Inflammatory macrophage (primary cell): ENCODE measurements at regions not wholly inside any gene's neighbourhood (a gene's known extent, or its start where the extent isn't known, plus 50 kb on each side); places are given as distances from the start of the nearest gene placed in this dataset.

ENCODE experiments used
- DNase-seq, 2 donors: peaks; one replicate each; pipeline ENCODE4 v3.0.0-alpha.2; 2020 to 2022

- DNase-seq: no peak
These were observed 871.4 kb upstream of the KLHL29 start for GRCh38 chr2:22513563-22513962.

GRCh38 chr2:22517141-22517540 is 867.8 kb upstream of the KLHL29 start:
- no peak for DNase-seq

DNA sequence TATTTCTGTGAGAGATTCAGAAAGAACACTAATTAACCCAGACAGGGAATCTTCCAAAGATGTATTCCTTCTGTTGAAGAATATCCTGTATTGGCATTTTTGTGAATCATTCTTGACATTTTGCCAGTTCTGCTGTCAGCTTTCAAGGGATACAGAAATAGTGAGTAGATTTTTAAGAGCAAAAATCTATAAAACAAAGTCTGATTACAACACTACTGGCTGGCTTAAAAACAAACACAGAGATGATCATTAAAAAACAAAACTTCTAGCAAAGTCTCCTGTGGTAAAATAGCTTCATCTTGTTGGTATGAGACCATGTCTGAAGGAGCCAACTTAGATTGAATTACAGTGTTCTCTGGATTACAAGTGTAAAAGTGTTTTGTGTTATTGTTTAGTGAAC is 866.3 kb upstream of the KLHL29 start:
- DNase-seq: no peak

DNA sequence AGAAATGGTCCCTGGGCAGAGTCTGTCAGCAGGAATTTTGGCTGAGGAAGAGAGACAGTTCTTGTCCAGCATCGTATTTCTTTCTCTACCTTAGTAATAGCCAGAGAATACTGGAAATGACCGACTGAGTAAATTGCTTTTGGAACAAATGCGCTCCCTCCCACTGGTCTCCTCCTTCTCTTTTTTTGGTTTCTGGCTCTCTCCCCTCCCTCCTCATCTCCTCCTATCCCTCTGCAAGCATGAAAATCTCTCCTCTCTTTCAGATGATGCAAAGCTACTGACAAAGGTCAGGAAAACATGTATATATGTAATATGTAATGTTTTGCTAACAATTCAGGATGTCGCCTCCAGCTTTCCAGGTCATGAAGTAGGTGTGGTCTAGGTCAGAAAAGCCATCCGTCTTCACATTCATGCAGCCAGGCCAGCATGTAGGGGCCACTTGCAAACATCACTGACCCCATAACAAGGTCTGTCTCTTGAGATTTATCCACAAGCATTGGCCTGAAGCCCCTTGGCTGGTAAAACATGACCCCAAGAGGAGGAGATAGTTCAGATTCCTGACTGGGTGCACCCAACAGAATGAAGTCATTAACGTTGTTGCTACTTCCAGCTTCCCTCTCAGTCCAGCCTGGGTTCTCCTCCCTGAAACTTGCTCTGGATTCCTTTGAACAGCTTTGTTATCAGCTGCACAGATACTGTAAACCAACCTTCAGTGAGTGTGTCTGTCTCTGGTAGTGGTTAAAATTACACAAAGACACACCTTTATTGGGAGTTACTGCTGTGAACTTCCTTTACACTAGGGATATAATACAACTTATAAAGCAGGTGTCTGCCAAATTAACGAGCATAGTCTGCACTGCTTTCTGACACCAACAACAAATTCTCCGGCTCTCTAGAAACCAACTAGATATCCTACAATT is 864.4 kb upstream of the KLHL29 start:
- DNase-seq: no peak

- DNase-seq: no peak
These were observed 863.4 kb upstream of the KLHL29 start for GRCh38 chr2:22521620-22522019.

- no peak for DNase-seq
These were observed 859.3 kb upstream of the KLHL29 start for GRCh38 chr2:22525681-22526080.

- no peak for DNase-seq
These were observed 854.8 kb upstream of the KLHL29 start for GRCh38 chr2:22530131-22530530.

- DNase-seq: no peak
These were observed 848.8 kb upstream of the KLHL29 start for GRCh38 chr2:22536133-22536532.

GRCh38 chr2:22554453-22554852 is 830.5 kb upstream of the KLHL29 start:
- no peak for DNase-seq

GRCh38 chr2:22557406-22557805 is 827.6 kb upstream of the KLHL29 start:
- no peak for DNase-seq

DNA sequence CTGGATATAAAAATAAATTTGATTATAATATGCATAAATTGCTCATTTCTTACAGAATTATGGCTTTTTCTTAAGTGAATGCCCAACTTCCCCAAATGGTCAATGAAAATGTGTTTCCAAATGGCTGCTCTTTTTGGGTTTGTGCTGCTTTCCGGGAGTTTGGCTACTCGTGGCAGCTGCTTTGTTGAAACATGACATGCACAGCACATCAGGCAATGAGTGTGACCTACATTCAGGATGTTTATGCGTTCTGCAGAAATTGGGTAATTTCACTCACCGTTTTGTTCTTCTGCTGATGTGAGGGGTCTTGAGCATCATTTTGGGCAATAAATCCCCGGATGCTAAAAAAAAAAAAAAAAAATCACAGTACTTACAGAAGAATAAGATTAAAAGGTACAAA is 825.0 kb upstream of the KLHL29 start:
- no peak for DNase-seq

GRCh38 chr2:22579341-22579740 is 805.6 kb upstream of the KLHL29 start:
- DNase-seq: no peak

DNA sequence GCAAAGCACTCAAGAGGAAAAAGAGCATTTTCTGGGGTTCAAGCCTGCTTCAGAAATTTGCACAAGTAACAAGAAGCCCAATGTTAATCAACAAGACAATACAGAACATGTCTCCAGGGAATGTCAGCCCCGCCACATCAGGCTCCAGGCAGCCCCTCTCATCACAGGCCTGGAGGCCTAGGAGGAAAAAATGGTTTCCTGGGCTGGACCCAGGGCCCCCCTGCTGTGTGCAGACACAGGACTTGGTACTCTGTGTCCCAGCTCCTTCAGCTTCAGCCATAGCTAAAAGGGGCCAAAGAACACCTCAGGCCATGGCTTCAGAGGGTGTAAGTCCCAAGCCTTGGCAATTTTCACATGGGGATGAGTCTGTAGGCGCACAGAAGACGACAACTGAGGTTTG is 802.9 kb upstream of the KLHL29 start:
- DNase-seq: no peak

DNA sequence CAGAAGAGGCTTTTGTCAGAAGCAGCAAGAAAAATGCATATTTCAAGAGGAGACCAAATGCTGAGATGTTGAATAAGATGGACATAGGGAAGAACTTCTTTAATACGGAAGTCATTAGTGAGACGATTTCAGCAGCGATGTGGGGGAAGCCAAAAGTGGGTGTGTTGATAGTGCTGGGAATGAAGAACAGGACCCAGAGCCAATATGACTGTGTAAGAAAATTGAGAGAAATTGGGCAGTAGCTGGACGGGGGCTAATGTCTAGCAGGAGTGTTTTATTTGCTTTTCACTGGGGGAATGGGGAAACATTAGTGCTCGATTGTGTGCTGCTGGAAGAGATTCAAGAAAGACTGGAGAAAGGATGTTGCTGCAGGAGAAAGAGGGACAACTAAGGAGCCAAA is 788.7 kb upstream of the KLHL29 start:
- no peak for DNase-seq

DNA sequence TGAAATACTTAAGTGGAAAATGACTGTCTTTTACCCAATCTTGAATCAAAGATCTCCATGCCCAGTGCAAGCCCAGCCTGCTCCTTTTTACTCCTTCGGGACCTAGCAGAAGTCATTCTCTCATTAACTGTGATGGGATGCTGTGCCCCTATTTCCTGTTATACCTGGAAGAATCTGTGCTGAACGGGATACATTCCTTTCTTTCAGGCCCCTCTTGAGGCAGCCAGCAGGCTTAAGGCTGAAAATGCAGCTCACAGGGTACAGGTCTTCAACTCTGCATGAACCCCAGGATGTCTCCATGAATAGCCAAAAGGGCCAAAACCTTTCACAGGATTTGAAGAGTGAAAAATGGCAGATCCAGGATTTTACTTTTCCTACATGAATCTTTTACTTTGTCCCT is 784.8 kb upstream of the KLHL29 start:
- DNase-seq: no peak

DNA sequence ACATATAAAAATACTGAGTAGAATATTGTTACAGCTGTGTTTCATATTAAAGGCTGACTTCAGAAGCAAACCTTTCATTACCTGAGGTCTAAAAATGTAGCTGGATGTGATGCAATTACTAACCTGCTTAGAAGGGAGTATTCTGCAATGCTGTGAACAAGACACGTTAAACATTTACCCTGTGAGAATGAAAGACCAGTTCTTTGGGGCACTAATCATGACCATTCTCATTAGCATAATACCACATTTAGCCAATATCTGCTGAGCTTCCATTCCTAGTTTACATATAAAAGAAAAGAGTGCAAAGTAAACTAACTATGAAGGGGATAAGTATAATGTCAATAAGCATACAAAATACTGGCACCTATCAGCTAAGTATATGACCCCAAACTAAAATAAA is 784.0 kb upstream of the KLHL29 start:
- DNase-seq: no peak

DNA sequence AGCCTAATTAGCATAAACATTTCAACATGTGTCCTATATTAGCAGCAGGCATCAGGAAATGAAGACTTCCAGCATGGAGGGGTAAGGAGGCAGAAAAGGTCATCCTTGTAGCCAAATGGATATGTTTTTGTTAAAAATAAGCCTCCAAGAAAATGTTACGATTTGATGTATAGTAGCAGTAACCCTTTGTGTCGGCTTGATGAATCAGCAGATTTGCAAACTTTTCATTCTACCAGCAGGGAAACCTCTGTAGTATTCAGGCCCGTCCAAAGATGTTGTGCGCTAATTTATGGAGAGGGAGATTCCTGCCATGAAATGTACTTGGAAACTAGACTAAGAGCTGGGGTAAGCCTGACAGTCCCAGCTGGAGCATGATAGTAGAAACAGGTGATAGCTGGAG is 780.8 kb upstream of the KLHL29 start:
- DNase-seq: no peak

DNA sequence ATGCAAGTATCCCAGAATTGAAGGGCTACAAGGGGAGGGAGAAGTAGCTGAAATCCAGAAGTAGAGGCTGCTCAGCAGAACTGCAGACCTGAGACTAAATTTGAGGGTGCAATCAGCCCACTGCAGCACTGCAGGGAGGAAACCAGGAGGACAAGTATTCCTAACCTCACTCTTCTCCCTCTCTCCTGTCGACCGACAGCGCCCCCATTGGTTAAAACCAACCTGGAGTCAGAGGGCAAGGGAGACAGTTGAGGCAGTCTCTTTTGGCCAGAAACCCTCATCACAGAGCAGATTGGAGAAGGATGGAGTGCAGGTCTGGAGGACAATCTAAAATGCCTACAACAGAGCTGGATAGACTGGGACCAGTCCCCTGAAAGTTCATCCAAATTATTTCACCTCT is 768.9 kb upstream of the KLHL29 start:
- DNase-seq: no peak

- DNase-seq: no peak
These were observed 761.4 kb upstream of the KLHL29 start for GRCh38 chr2:22623620-22624019.

DNA sequence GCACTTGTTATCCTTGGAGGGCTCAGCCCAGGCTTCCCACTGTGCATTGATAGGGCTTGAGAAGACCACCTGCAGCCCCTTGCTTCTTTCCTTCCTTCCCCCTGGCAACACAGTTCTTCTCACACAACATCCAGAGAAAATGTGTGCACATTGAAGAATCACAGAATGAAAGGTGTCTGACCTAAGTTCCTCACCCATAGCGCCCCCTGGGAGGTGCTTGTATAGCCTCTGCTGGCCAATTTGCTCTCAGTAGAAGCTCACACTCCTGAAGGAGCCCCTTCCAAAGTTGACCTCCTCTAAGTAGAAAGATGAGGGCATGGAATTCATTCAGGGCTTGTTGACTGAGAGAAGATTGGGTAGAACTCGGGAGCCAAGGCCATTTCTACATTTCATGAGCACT is 758.4 kb upstream of the KLHL29 start:
- no peak for DNase-seq

DNA sequence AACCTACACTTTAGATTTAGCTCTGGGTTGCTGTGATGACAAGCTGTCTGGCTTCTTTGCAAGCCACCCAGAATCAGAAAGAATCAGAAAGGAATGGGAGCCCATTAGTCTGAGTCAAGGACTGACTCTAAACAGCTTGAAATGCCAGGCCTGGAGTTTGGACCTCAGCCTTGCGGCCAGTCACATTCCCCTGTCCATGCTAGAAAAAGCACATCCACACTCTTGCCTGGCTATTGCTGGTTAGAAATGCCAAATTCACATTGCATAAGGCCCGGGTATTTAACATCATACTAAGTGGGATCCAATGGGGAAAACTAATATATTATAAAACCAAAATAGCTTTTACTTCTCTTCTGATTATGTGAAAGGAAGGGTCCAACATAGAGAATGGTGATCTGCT is 756.8 kb upstream of the KLHL29 start:
- DNase-seq: no peak

GRCh38 chr2:22628906-22629305 is 756.1 kb upstream of the KLHL29 start:
- DNase-seq: no peak

DNA sequence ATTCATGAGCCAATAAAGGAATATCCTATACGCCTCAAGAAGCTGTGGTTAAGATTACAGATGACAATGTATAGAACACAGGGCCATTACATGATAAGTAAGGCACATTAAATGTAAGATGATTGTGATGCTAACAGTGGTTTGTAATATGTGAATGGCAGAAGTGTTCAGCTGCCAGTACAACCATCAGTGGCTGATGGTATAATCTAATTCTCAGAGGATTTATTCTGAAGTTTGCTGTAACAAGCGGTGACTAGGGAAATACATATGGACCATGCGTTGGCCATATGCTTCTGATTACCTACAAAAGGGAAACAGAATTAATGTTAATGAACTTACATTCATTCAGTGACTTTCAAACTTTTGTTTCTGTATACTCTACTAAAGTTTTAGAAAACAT is 750.8 kb upstream of the KLHL29 start:
- DNase-seq: no peak

DNA sequence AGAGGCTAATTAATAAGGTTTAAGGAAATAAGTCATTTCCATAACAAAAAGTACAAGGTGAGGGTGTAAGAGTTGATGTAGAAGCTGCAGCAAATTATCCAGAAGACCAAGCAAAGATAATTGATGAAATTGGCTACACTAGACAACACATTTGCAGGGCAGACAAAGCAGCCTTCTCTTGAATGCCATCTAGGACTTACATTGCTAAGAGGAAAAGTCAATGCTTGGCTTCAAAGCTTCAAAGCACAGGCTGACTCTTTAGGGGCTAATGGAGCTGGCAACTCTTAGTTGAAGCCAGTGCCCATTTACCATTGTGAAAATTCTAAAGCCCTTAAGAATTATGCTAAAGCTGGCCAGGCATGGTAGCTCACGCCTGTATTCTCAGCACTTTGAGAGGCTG is 728.6 kb upstream of the KLHL29 start:
- no peak for DNase-seq

DNA sequence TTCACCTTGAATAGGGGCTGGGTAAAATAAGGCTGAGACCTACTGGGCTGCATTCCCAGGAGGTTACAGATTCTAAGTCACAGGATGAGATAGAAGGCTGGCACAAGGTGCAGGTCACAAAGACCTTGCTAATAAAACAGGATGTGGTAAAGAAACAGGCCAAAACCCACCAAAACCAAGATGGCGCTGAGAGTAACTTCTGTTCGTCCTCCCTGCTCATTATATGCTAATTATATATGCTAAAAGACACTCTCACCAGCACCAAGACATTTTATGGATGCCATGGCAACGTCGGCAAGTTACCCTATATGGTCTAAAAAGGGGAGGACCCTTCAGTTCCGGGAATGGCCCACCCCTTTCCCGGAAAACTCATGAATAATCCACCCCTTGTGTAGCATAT is 711.5 kb upstream of the KLHL29 start:
- DNase-seq: no peak
